Trophoblast cell (in vitro differentiated cells and primary cell): ENCODE measurements at regions not wholly inside any gene's neighbourhood (a gene's known extent, or its start where the extent isn't known, plus 50 kb on each side); places are given as distances from the start of the nearest gene placed in this dataset.

Experiments used
- DNase-seq, 2 donors: peaks; one replicate each; pipeline ENCODE4 v3.0.0-alpha.2; 2016
- H2AFZ ChIP-seq: 2 replicates; pipeline ENCODE4 v1.6.1; 2013; ENCODE audit warnings: low read length, moderate library complexity, mild to moderate bottlenecking; ENCODE audit not compliant: insufficient read depth, poor library complexity
- H2AK5ac ChIP-seq: 2 replicates; pipeline ENCODE4 v1.6.1; 2013; ENCODE audit warnings: mild to moderate bottlenecking, low read length
- H2BK120ac ChIP-seq: 2 replicates; pipeline ENCODE4 v1.6.1; 2013; ENCODE audit warnings: low read length, mild to moderate bottlenecking, moderate library complexity; ENCODE audit not compliant: insufficient read depth, poor library complexity
- H2BK12ac ChIP-seq: 2 replicates; pipeline ENCODE4 v1.6.1; 2013; ENCODE audit warnings: mild to moderate bottlenecking, low read length, moderate library complexity
- H2BK5ac ChIP-seq: 2 replicates; pipeline ENCODE4 v1.6.1; 2013; ENCODE audit warnings: low read length, low read depth, moderate library complexity, mild to moderate bottlenecking; ENCODE audit not compliant: poor library complexity
- H3K14ac ChIP-seq: 2 replicates; pipeline ENCODE4 v1.6.1; 2013; ENCODE audit warnings: mild to moderate bottlenecking, low read length
- H3K18ac ChIP-seq: 2 replicates; pipeline ENCODE4 v1.6.1; 2013; ENCODE audit warnings: mild to moderate bottlenecking, low read length
- H3K23ac ChIP-seq: 2 replicates; pipeline ENCODE4 v1.6.1; 2013; ENCODE audit warnings: low read length
- H3K27ac ChIP-seq: 2 replicates; pipeline ENCODE4 v1.5.1; 2013; ENCODE audit warnings: low read depth, mild to moderate bottlenecking, inconsistent platforms, low read length, moderate library complexity
- H3K27me3 ChIP-seq: 2 replicates; pipeline ENCODE4 v1.6.1; 2013; ENCODE audit warnings: inconsistent platforms, mild to moderate bottlenecking, low read length, moderate library complexity; ENCODE audit not compliant: insufficient read depth
- H3K36me3 ChIP-seq, 2 experiments: 1 replicate in 1 of 2; 2 replicates in 1 of 2; pipeline ENCODE4 v1.6.1; 2013; ENCODE audit warnings: low read length in 2 of 2, mild to moderate bottlenecking in 2 of 2, moderate library complexity in 1 of 2; ENCODE audit not compliant: insufficient read depth in 2 of 2, control insufficient read depth in 1 of 2
- H3K4ac ChIP-seq: 2 replicates; pipeline ENCODE4 v1.6.1; 2013; ENCODE audit warnings: low read depth, mild to moderate bottlenecking, low read length, moderate library complexity
- H3K4me1 ChIP-seq, 2 experiments: 1 replicate in 1 of 2; 2 replicates in 1 of 2; pipeline ENCODE4 v1.6.1; 2013; ENCODE audit warnings: low read length in 2 of 2, mild to moderate bottlenecking in 2 of 2, moderate library complexity in 1 of 2; ENCODE audit not compliant: insufficient read depth in 2 of 2, control insufficient read depth in 1 of 2
- H3K4me2 ChIP-seq: 2 replicates; pipeline ENCODE4 v1.6.1; 2013; ENCODE audit warnings: inconsistent platforms, mild to moderate bottlenecking, low read length, moderate library complexity
- H3K4me3 ChIP-seq: 2 replicates; pipeline ENCODE4 v1.5.1; 2013; ENCODE audit warnings: mild to moderate bottlenecking, low read depth, low read length, inconsistent platforms
- H3K79me1 ChIP-seq: one replicate; pipeline ENCODE4 v1.6.1; 2013; ENCODE audit warnings: low read length
- H3K79me2 ChIP-seq: 2 replicates; pipeline ENCODE4 v1.6.1; 2013; ENCODE audit warnings: low read length, mild to moderate bottlenecking; ENCODE audit not compliant: control insufficient read depth, insufficient read depth, poor library complexity
- H3K9ac ChIP-seq: 2 replicates; pipeline ENCODE4 v1.6.1; 2013; ENCODE audit warnings: mild to moderate bottlenecking, low read length
- H3K9me3 ChIP-seq: 2 replicates; pipeline ENCODE4 v1.6.1; 2013; ENCODE audit warnings: low read depth, mild to moderate bottlenecking, control low read depth, inconsistent platforms, low read length; ENCODE audit not compliant: insufficient read depth
- H4K12ac ChIP-seq: 2 replicates; pipeline ENCODE4 v1.6.1; 2013; ENCODE audit warnings: low read depth, mild to moderate bottlenecking, low read length, moderate library complexity
- H4K8ac ChIP-seq: 2 replicates; pipeline ENCODE4 v1.6.1; 2013; ENCODE audit warnings: low read depth, mild to moderate bottlenecking, low read length, moderate library complexity
- H4K91ac ChIP-seq: one replicate; pipeline ENCODE4 v1.6.1; 2013; ENCODE audit warnings: low read depth, mild to moderate bottlenecking, low read length, moderate library complexity
- WGBS: extraction: QIAGEN DNeasy Blood & Tissue Kit; methylation state at CpG from one replicate; pipeline ENCODE4 v1.1.7; 2013; ENCODE audit warnings: missing lambda C conversion rate; ENCODE audit not compliant: insufficient read length, insufficient coverage; ENCODE audit errors: extremely low coverage; 5-methylcytosine and 5-hydroxymethylcytosine counted together

DNA sequence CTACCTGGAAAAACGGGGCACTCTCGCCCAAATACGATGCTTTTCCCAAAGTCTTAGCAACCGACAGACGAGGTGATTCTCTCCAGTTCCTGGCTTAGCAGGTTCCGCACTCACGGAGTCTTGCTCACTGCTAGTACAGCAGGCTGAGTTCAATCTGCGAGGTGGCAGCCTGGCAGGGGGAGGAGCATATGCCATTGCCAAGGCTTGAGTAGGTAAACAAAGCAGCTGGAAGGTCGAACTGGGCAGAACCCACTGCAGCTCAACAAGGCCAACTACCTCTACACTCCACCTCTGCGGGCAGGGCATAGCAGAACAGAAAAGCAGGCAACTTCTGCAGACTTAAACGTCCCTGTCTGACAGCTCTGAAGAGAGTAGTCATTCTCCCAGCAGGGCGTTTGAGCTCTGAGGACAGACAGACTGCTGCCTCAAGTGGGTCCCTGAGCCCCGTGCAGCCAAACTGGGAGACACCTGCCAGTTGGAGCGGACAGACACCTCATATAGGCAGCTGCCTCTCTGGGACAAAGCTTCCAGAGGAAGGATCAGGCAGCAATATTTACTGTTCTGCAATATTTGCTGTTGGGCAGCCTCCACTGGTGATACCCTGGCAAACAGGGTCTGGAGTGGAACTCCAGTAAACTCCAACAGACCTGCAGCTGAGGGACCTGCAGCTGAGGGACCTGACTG lies 73.4 kb upstream of the CADM2 start:
- Histone ChIP-seq H3K79me1 (no peaks in the 10 kb centered on the region), H2BK12ac (no peak overlapping the region), H3K4me3 (no peak overlapping the region), H3K79me2 (no peaks in the 10 kb centered on the region), H2AFZ (no peak overlapping the region), H3K14ac (no peak overlapping the region), H2BK120ac (no peak overlapping the region), H3K9me3 (no peaks in the 10 kb centered on the region), H3K4me1 (no peaks in the 10 kb centered on the region), H3K4me2 (no peak overlapping the region), H4K91ac (no peak overlapping the region), H3K36me3 (no peaks in the 10 kb centered on the region), H3K27me3 (no peaks in the 10 kb centered on the region), H3K27ac (no peak overlapping the region), H3K23ac (no peak overlapping the region), H2BK5ac (no peak overlapping the region), H4K8ac (no peak overlapping the region), H3K4ac (no peak overlapping the region), H2AK5ac (no peak overlapping the region), H3K18ac (no peak overlapping the region), H4K12ac (no peak overlapping the region), H3K9ac (no peak overlapping the region)
- WGBS: no CpG with 5 or more reads among the region's 14 CpGs
- DNase-seq: no peak

- Histone ChIP-seq H3K36me3 (no peaks in the 10 kb centered on the region), H3K4ac (no peak overlapping the region), H3K9me3 (no peaks in the 10 kb centered on the region), H3K9ac (no peak overlapping the region), H4K12ac (no peak overlapping the region), H2AFZ (no peak overlapping the region), H2BK12ac (no peak overlapping the region), H3K4me1 (no peaks in the 10 kb centered on the region), H3K27me3 (no peaks in the 10 kb centered on the region), H3K18ac (no peak overlapping the region), H2BK5ac (no peak overlapping the region), H4K8ac (no peak overlapping the region), H3K79me2 (no peaks in the 10 kb centered on the region), H2BK120ac (no peak overlapping the region), H3K4me3 (no peak overlapping the region), H3K23ac (no peak overlapping the region), H3K4me2 (no peak overlapping the region), H3K14ac (no peak overlapping the region), H2AK5ac (no peak overlapping the region), H3K79me1 (no peaks in the 10 kb centered on the region), H4K91ac (no peak overlapping the region), H3K27ac (no peak overlapping the region)
- DNase-seq: no peak
- no CpG with 5 or more reads among the region's 1 CpG for WGBS
These were observed 66.9 kb upstream of the CADM2 start for GRCh38 chr3:84891851-84892250.

DNA sequence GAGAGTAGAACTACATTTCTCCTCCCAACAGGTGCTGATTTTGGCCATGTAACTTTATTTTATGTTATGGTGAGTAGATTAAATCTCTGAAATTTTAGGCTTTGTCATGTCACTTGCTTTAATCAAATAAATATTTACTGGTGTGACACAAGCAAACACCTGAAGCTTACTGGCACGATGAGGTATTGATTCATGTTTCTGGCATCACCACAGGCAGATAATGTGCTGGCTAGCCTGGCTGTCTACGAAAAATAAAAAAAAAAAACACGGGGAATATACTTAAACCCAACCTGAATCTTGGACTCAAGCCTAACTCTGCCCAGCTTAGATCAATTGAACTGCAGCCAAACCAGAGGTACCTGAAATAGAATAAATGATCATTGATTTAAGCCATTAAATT lies 65.6 kb upstream of the CADM2 start:
- no CpG with 5 or more reads among the region's 3 CpGs for WGBS
- no peaks in the 10 kb centered on the region for H3K9me3 ChIP-seq
- no peak overlapping the region for H2BK5ac ChIP-seq

GRCh38 chr3:84904212-84904611 lies 54.6 kb upstream of the CADM2 start:
- Histone ChIP-seq H3K79me2 (no peaks in the 10 kb centered on the region), H2AFZ (no peak overlapping the region), H3K4ac (no peak overlapping the region), H2BK5ac (no peak overlapping the region), H3K4me1 (no peaks in the 10 kb centered on the region), H3K27me3 (no peaks in the 10 kb centered on the region), H3K9ac (no peak overlapping the region), H3K18ac (no peak overlapping the region), H3K79me1 (no peaks in the 10 kb centered on the region), H4K8ac (no peak overlapping the region), H3K4me2 (no peak overlapping the region), H3K27ac (no peak overlapping the region), H2BK120ac (no peak overlapping the region), H2BK12ac (no peak overlapping the region), H3K9me3 (peaks cover 12% of the 10 kb centered on the region), H3K23ac (no peak overlapping the region), H4K91ac (no peak overlapping the region), H4K12ac (no peak overlapping the region), H3K4me3 (no peak overlapping the region), H3K36me3 (no peaks in the 10 kb centered on the region), H2AK5ac (no peak overlapping the region), H3K14ac (no peak overlapping the region)
- no peak for DNase-seq

More for the DNA sequence above, 65.6 kb upstream of the CADM2 start:
- H3K9ac ChIP-seq: no peak overlapping the region
- no peak overlapping the region for H2AK5ac ChIP-seq
- no peaks in the 10 kb centered on the region for H3K79me2 ChIP-seq
- H4K91ac ChIP-seq: no peak overlapping the region
- H3K23ac ChIP-seq: no peak overlapping the region
- H3K79me1 ChIP-seq: no peaks in the 10 kb centered on the region
- no peak overlapping the region for H3K18ac ChIP-seq
- no peaks in the 10 kb centered on the region for H3K36me3 ChIP-seq
- no peaks in the 10 kb centered on the region for H3K4me1 ChIP-seq
- no peak overlapping the region for H3K4me3 ChIP-seq
- no peak overlapping the region for H3K4ac ChIP-seq
- H4K8ac ChIP-seq: no peak overlapping the region
- no peak overlapping the region for H3K27ac ChIP-seq
- H3K27me3 ChIP-seq: no peaks in the 10 kb centered on the region
- no peak overlapping the region for H3K14ac ChIP-seq
- no peak for DNase-seq
- H2BK12ac ChIP-seq: no peak overlapping the region
- no peak overlapping the region for H2AFZ ChIP-seq
- H3K4me2 ChIP-seq: no peak overlapping the region
- no peak overlapping the region for H4K12ac ChIP-seq
- H2BK120ac ChIP-seq: no peak overlapping the region
